ENCODE measurements at regions not wholly inside any gene's neighbourhood (a gene's known extent, or its start where the extent isn't known, plus 50 kb on each side); places are given as distances from the start of the nearest gene placed in this dataset.

DNA sequence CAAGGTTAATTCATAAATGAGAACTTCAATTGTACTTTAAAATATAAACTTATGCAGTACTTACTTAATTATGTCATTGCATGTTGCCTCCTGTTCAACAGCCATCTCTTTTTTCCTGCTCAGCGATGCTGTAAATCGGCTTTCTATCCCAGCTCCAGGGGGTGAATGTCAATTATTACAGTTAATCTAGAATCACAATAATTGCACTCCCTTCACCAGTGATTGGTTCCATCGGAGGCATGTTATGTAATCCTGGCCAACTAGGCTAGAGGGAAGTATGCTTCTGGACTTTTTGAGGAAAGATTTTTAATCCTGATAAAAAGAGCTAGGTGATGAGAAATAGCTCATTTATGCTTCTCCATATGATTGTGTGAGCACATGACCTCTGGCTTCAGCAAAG lies 53.8 kb upstream of the SGIP1 start:
- TF ChIP-seq, protein P1, sequence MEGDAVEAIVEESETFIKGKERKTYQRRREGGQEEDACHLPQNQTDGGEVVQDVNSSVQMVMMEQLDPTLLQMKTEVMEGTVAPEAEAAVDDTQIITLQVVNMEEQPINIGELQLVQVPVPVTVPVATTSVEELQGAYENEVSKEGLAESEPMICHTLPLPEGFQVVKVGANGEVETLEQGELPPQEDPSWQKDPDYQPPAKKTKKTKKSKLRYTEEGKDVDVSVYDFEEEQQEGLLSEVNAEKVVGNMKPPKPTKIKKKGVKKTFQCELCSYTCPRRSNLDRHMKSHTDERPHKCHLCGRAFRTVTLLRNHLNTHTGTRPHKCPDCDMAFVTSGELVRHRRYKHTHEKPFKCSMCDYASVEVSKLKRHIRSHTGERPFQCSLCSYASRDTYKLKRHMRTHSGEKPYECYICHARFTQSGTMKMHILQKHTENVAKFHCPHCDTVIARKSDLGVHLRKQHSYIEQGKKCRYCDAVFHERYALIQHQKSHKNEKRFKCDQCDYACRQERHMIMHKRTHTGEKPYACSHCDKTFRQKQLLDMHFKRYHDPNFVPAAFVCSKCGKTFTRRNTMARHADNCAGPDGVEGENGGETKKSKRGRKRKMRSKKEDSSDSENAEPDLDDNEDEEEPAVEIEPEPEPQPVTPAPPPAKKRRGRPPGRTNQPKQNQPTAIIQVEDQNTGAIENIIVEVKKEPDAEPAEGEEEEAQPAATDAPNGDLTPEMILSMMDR (IDR thresholded peaks at IDR 0.05; ENCODE audit: low read depth, low read length), result no peak
- TF ChIP-seq POLR2A (IDR thresholded peaks at IDR 0.05; ENCODE audit: extremely low read depth, insufficient read length), result no peak

All from NB4 (cell line).